SU-DHL-6 (cell line): ENCODE measurements at regions not wholly inside any gene's neighbourhood (a gene's known extent, or its start where the extent isn't known, plus 50 kb on each side); places are given as distances from the start of the nearest gene placed in this dataset.
"Not testable (repeated sequence)": the region's sequence is repeated elsewhere in the genome, so short reads cannot be mapped to it uniquely, and the experiment has no call there.

Experiments used
- H2AFZ ChIP-seq: fragments of 200-600 bp; sonication (generic); 2 replicates; pipeline ENCODE4 v1.6.1; 2014; ENCODE audit warnings: low read depth, mild to moderate bottlenecking, moderate library complexity, mixed read lengths, antibody characterized with exemption, low read length; ENCODE audit not compliant: severe bottlenecking
- H3F3A ChIP-seq: fragments of 200-600 bp; shearing (Covaris generic); 2 replicates; pipeline ENCODE4 v1.6.0; 2016; ENCODE audit warnings: antibody characterized with exemption, mild to moderate bottlenecking; ENCODE audit not compliant: insufficient read depth
- H3K27ac ChIP-seq: fragments of 200-600 bp; sonication (generic); 2 replicates; pipeline ENCODE4 v1.5.1; 2016; ENCODE audit warnings: low read depth, mild to moderate bottlenecking, low read length, moderate library complexity, mixed read lengths
- H3K27me3 ChIP-seq: fragments of 200-600 bp; sonication (generic), shearing (Covaris generic); 2 replicates; pipeline ENCODE4 v1.6.0; 2014; ENCODE audit warnings: mild to moderate bottlenecking, low read length
- H3K36me3 ChIP-seq: fragments of 200-600 bp; sonication (generic); 2 replicates; pipeline ENCODE4 v1.6.1; 2014; ENCODE audit warnings: mild to moderate bottlenecking, low read length, mixed read lengths
- H3K4me2 ChIP-seq: fragments of 300-600, 200-600 bp; shearing (Covaris generic), sonication (generic); 2 replicates; pipeline ENCODE4 v1.6.0; 2014; ENCODE audit warnings: low read length, low read depth, mild to moderate bottlenecking; ENCODE audit not compliant: poor library complexity, severe bottlenecking
- H3K4me3 ChIP-seq: fragments of 200-600 bp; sonication (generic); 2 replicates; pipeline ENCODE4 v1.5.1; 2014; ENCODE audit warnings: antibody characterized with exemption, low read length, mild to moderate bottlenecking, mixed read lengths; ENCODE audit not compliant: insufficient read depth, poor library complexity, severe bottlenecking
- H3K79me2 ChIP-seq: fragments of 200-600 bp; sonication (generic); 2 replicates; pipeline ENCODE4 v1.6.1; 2014; ENCODE audit warnings: mild to moderate bottlenecking, low read length, moderate library complexity; ENCODE audit not compliant: insufficient read depth
- H3K9ac ChIP-seq: fragments of 200-600 bp; sonication (generic); 2 replicates; pipeline ENCODE4 v1.7.0; 2014; ENCODE audit warnings: mild to moderate bottlenecking, low read length
- H3K9me2 ChIP-seq: fragments of 200-600 bp; sonication (generic); replicated peaks from 2 replicates; pipeline ENCODE4 v1.6.1; 2014; ENCODE audit warnings: low read length; ENCODE audit not compliant: insufficient read depth
- H3K9me3 ChIP-seq: fragments of 200-600 bp; sonication (generic); 2 replicates; pipeline ENCODE4 v1.6.1; 2014; ENCODE audit warnings: low read length, mixed read lengths; ENCODE audit not compliant: insufficient read depth
- H4K20me1 ChIP-seq: fragments of 200-600 bp; sonication (generic); 2 replicates; pipeline ENCODE4 v1.6.1; 2014; ENCODE audit warnings: low read depth, mild to moderate bottlenecking, antibody characterized with exemption, low read length, moderate library complexity, mixed read lengths
- EZH2phosphoT487 ChIP-seq: fragments of 200-600 bp; sonication (generic), shearing (Covaris generic); conservative IDR thresholded peaks from 2 replicates; pipeline ENCODE4 v1.6.1; 2018; ENCODE audit warnings: mild to moderate bottlenecking, antibody characterized with exemption, low read length, moderate library complexity, mixed read lengths
- TF ChIP-seq, protein P1 (sequence below): fragments of 200-600 bp; sonication (generic); IDR thresholded peaks from one replicate; pipeline ENCODE4 v1.5.1; 2017; ENCODE audit warnings: antibody characterized with exemption, mild to moderate bottlenecking, low read length, moderate library complexity; ENCODE audit not compliant: insufficient read depth, poor library complexity, severe bottlenecking

GRCh38 chr10:23648618-23649017 lies 209.7 kb downstream of the OTUD1 start:
- Histone ChIP-seq H3K36me3 (no peaks in the 10 kb centered on the region), H3F3A (no peaks in the 10 kb centered on the region), H3K27me3 (no peaks in the 10 kb centered on the region), H3K27ac (no peak overlapping the region), H3K4me3 (no peak overlapping the region), H3K79me2 (no peaks in the 10 kb centered on the region), H3K9ac (no peak overlapping the region), H3K4me2 (no peak overlapping the region), H3K9me2 (no peaks in the 10 kb centered on the region), H4K20me1 (no peaks in the 10 kb centered on the region), H3K9me3 (no peaks in the 10 kb centered on the region), H2AFZ (no peak overlapping the region)
- TF ChIP-seq, protein P1, sequence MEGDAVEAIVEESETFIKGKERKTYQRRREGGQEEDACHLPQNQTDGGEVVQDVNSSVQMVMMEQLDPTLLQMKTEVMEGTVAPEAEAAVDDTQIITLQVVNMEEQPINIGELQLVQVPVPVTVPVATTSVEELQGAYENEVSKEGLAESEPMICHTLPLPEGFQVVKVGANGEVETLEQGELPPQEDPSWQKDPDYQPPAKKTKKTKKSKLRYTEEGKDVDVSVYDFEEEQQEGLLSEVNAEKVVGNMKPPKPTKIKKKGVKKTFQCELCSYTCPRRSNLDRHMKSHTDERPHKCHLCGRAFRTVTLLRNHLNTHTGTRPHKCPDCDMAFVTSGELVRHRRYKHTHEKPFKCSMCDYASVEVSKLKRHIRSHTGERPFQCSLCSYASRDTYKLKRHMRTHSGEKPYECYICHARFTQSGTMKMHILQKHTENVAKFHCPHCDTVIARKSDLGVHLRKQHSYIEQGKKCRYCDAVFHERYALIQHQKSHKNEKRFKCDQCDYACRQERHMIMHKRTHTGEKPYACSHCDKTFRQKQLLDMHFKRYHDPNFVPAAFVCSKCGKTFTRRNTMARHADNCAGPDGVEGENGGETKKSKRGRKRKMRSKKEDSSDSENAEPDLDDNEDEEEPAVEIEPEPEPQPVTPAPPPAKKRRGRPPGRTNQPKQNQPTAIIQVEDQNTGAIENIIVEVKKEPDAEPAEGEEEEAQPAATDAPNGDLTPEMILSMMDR, result no peak
- TF ChIP-seq EZH2phosphoT487, result no peak

- H3K4me2 ChIP-seq, result no peak overlapping the region
- H2AFZ ChIP-seq, result no peak overlapping the region
- H3F3A ChIP-seq, result no peaks in the 10 kb centered on the region
- H3K36me3 ChIP-seq, result no peaks in the 10 kb centered on the region
- H3K4me3 ChIP-seq, result no peak overlapping the region
- H3K27ac ChIP-seq, result no peak overlapping the region
- no peaks in the 10 kb centered on the region for H3K9me2 ChIP-seq
- no peaks in the 10 kb centered on the region for H3K27me3 ChIP-seq
- no peak overlapping the region for H3K9ac ChIP-seq
- no peaks in the 10 kb centered on the region for H3K79me2 ChIP-seq
- H3K9me3 ChIP-seq, result no peaks in the 10 kb centered on the region
- TF ChIP-seq, protein P1, result no peak
- no peak for TF ChIP-seq EZH2phosphoT487
- no peaks in the 10 kb centered on the region for H4K20me1 ChIP-seq
These were observed 217.9 kb downstream of the OTUD1 start for GRCh38 chr10:23656735-23657134.

DNA sequence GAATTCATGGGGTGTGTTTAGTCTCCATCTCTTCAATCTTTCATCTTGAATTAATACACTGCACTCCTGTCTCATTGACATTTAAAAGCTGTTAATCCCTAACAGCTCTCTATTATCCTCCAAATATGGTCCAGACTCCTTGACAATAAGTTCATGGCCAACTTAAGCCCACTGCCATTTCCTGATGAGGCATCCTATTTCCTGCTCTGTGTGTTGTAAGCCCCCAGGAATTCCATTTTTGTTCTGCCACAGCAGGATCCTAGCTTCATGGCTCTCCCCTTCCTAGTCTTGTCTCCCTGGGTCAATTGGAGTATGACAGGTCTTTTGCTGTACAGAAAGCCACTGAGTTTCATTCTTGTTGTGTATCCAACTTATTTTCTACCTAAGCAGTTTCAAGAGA lies 218.8 kb downstream of the OTUD1 start:
- Histone ChIP-seq H2AFZ (no peak overlapping the region), H4K20me1 (no peaks in the 10 kb centered on the region), H3K4me2 (no peak overlapping the region), H3K9me3 (no peaks in the 10 kb centered on the region), H3K36me3 (no peaks in the 10 kb centered on the region), H3K9me2 (no peaks in the 10 kb centered on the region), H3F3A (no peaks in the 10 kb centered on the region), H3K79me2 (no peaks in the 10 kb centered on the region), H3K4me3 (no peak overlapping the region), H3K27me3 (no peaks in the 10 kb centered on the region), H3K27ac (no peak overlapping the region), H3K9ac (no peak overlapping the region)
- TF ChIP-seq, protein P1, result no peak
- no peak for TF ChIP-seq EZH2phosphoT487

GRCh38 chr10:23671866-23672265 lies 233.0 kb downstream of the OTUD1 start:
- not testable (repeated sequence) for H3K36me3 ChIP-seq, H3K79me2 ChIP-seq, H4K20me1 ChIP-seq, H3F3A ChIP-seq, H3K4me2 ChIP-seq, H2AFZ ChIP-seq, H3K27me3 ChIP-seq, H3K9me2 ChIP-seq, H3K4me3 ChIP-seq, H3K9me3 ChIP-seq, H3K9ac ChIP-seq, H3K27ac ChIP-seq
